RPMI7951 (cell line): ENCODE measurements at regions not wholly inside any gene's neighbourhood (a gene's known extent, or its start where the extent isn't known, plus 50 kb on each side); places are given as distances from the start of the nearest gene placed in this dataset.
"Not testable (repeated sequence)": the region's sequence is repeated elsewhere in the genome, so short reads cannot be mapped to it uniquely, and the experiment has no call there.

Experiments used
- DNase-seq: peaks from one replicate; pipeline ENCODE4 v3.0.0-alpha.2; 2012; ENCODE audit warnings: low read depth

GRCh38 chrX:2640436-2641150 is 50.5 kb upstream of the CD99 start:
- DNase-seq = no peak

- no peak for DNase-seq
Measured at GRCh38 chrX:2638279-2638678, 52.8 kb upstream of the CD99 start.

GRCh38 chrX:2635342-2635741 is 55.8 kb upstream of the CD99 start:
- no peak for DNase-seq

GRCh38 chrX:2632533-2633504 is 58.3 kb upstream of the CD99 start:
- no peak for DNase-seq

DNA sequence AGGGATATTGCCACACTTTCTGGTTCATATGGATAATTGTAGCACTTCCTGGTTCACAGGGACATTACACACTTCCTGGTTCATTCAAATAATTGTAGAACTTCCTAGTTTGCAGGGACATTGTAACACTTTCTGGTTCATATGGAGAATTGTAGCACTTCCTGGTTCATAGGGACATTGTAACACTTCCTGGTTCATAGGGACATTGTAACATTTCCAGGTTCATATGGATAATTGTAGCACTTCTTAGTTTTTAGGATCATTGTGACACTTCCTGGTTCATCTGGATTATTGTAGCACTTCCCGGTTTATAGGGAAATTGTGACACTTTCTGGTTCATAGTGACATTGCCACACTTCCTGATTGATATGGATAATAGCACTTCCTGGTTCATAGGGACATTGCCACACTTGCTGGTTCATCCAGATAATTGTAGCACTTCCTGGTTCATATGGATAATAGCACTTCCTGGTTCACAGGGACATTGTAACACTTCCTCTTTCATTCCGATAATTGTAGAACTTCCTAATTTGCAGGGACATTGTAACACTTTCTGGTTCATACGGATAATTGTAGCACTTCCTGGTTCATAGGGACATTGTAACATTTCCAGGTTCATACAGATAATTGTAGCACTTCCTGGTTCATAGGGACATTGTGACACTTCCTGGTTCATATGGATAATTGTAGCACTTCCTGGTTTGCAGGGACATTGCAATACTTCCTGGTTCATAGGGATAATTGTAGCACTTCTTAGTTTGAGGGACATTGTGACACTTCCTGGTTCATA is 59.2 kb upstream of the CD99 start:
- no peak for DNase-seq

- not testable (repeated sequence) for DNase-seq
Measured at GRCh38 chrX:2630935-2631742, 60.0 kb upstream of the CD99 start.

GRCh38 chrX:2630008-2630934 is 60.8 kb upstream of the CD99 start:
- not testable (repeated sequence) for DNase-seq

DNA sequence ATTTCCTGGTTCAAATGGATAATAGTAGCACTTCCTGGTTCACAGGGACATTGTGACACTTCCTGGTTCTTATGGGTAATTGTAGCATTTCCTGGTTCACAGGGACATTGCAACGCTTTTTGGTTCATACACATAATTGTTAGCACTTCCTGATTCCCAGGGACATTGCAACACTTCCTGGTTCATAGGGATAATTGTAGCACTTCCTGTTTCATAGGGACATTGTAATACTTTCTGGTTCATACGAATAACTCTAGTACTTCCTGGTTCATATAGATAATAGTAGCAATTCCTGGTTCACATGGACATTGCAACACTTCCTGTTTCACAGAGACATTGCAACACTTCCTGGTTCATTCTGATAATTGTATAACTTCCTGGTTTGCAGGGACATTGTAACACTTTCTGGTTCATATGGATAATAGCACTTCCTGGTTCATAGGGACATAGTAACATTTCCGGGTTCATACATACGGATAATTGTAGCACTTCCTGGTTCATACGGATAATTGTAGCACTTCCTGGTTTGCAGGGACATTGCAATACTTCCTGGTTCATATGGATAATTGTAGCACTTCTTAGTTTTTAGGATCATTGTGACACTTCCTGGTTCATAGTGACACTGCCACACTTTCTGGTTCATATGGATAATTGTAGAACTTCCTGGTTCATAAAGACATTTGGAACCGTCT is 61.6 kb upstream of the CD99 start:
- no peak for DNase-seq

GRCh38 chrX:2628751-2629315 is 62.3 kb upstream of the CD99 start:
- no peak for DNase-seq

- peak; percentile 41 for DNase-seq
Measured at GRCh38 chrX:2627272-2627867, 63.7 kb upstream of the CD99 start.

DNA sequence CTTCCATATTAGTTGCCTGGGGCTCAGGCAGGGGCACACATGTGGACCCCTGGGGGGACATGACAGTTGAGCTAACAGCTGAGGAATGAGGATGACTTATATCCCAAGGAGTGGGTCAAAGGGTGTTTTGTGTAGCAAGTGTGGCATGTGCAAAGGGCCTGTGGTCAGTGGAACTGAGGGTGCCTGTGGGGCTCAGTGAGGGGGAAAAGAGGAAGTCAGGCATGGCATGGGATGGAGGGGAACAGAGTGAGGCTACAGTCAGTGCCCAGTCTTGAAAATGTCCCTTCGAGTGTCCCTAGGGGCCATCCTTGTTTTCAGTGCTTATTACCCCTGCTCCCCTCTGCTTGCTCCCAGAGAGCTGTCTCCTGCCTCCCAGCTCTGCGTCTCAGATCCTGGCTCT is 64.3 kb upstream of the CD99 start:
- no peak for DNase-seq

- DNase-seq = no peak
Measured at GRCh38 chrX:2620576-2620975, 70.5 kb upstream of the CD99 start.

DNA sequence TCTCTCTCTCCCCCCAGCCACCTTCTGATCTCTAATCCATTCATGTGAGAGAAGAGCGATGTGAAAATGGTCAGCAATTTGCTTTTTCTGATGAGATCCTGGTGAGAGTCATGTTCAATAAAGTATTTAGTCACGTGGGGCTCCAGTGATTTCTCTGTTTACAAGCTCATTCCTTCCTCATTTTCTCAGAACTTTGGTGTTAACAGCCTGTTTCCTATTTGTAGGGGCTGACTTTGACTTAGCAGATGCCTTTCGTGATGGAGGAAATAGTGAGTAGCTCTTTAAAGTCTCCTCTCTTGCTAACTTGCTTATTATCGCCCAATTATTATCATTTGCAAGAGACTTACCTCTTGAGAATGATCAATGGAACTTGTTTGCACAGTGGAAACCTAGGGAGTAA is 72.6 kb upstream of the CD99 start:
- no peak for DNase-seq

DNA sequence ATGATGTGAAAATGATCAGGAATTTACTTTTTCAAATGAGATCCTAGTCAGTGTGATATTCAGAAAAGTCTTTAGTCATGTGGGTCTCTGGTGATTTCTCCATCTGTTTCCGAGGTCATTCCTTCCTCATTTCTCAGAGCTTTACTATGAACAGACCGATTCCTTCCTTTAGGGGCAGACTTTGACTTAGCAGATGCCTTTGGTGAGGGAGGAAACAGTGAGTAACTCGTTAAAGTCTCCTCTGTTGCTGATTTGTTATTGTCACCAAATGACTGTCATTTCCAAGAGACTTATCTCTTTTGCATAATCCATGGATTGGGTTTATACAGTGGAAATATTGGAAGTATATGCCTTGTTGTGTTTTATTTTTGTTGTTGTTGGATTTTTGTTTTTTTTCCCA is 76.2 kb upstream of the CD99 start:
- peak; percentile 54 for DNase-seq

- DNase-seq = no peak
Measured at GRCh38 chrX:2610246-2611170, 80.6 kb upstream of the CD99 start.

- DNase-seq = no peak
Measured at GRCh38 chrX:2609431-2610238, 81.5 kb upstream of the CD99 start.
